ENCODE measurements at regions not wholly inside any gene's neighbourhood (a gene's known extent, or its start where the extent isn't known, plus 50 kb on each side); places are given as distances from the start of the nearest gene placed in this dataset.

- TF ChIP-seq CTCF (IDR thresholded peaks at IDR 0.05; ENCODE audit: poor library complexity, severe bottlenecking) = no peak
- TF ChIP-seq TAF1 (IDR thresholded peaks at IDR 0.05; ENCODE audit: low read depth) = no peak
- TF ChIP-seq MXI1 (conservative IDR thresholded peaks at IDR 0.05; ENCODE audit: poor library complexity, severe bottlenecking) = no peak
- no peak for TF ChIP-seq EZH2 (IDR thresholded peaks at IDR 0.05; ENCODE audit: borderline replicate concordance, insufficient read depth, low read length, poor library complexity, severe bottlenecking)
Measured at GRCh38 chr6:140049251-140049650, 674.8 kb upstream of the CITED2 start.

Measured in neural cell (in vitro differentiated cells).